D721Med (cell line): ENCODE measurements at regions not wholly inside any gene's neighbourhood (a gene's known extent, or its start where the extent isn't known, plus 50 kb on each side); places are given as distances from the start of the nearest gene placed in this dataset.

ENCODE experiments used
- DNase-seq: peaks from one replicate; pipeline ENCODE4 v3.0.0; 2011; ENCODE audit warnings: low spot score; ENCODE audit not compliant: insufficient read length
- FAIRE-seq: peaks from 2 replicates; lab custom pipeline; 2011; peaks lifted over from hg19 to GRCh38; lab: Jason Lieb, UNC
- CTCF ChIP-seq: IDR thresholded peaks from 2 replicates; pipeline ENCODE4 v1.5.1; 2012; ENCODE audit warnings: mild to moderate bottlenecking, control low read depth; ENCODE audit not compliant: insufficient read depth; ENCODE audit errors: missing control alignments

DNA sequence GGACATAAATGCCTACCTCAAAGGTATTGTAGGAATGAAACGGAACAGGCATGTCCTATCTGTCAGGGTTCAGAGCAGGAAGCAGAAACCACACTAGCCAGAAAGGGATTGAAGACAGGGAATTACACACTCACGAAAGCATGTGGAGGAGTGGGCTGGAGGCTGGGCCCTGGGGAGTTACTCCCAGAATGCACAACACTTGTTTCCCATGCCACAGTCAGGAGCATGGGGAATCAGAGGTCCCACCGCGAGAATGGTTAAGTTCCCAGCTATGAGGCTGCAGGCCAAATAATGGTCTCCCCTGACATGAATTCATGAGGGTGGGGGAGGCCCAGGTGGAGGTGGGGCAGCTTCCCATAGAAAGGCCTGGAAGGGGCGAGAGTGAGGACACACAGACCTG, 212.7 kb downstream of the HERPUD2 start:
- DNase-seq (no peak), FAIRE-seq (no peak)
- TF ChIP-seq CTCF = no peak

GRCh38 chr7:35480806-35481205, 214.1 kb downstream of the HERPUD2 start:
- TF ChIP-seq CTCF = no peak
- DNase-seq = no peak
- FAIRE-seq = no peak

DNA sequence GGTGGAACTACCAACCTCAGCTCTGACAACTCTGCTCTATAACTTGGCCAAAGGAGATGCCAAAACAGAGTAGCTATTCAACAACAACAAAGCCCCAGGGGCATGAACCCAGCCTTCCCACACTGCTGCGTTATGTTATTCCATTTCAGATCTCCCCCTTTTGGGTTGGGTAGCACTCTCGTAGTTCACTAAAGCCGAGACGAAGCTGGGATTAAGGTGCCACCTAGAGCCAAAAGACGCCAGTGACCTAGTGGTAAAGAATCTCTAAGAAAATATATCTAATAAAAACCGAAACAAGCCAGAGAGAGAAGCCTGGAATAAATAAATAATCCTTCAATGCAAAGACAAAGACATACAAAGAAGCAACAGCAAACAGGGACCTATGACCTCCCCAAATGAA, 217.3 kb downstream of the HERPUD2 start:
- DNase-seq (no peak), FAIRE-seq (no peak)
- no peak for TF ChIP-seq CTCF

- no peak for DNase-seq
- no peak for FAIRE-seq
- TF ChIP-seq CTCF = no peak
Observed at GRCh38 chr7:35474100-35474499, 220.2 kb upstream of the TBX20 start.

DNA sequence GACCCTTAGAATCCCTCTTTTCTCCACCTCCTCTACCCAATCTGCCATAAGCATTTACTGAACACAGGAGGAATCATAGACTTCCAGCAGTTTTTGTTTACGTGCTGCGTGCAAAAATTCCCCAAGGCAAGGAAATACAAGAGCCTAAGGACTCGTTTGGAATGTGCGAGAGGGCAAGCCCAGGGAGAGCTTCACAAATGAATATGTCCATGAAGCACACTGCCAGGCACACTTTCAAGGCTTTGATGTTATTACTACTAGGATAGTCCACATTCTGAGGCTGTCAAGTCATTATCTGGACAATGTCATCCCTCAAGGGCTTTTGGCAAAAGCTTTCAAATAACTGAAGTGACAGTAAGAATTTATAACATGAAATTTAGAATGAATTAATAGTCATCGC, 214.7 kb upstream of the TBX20 start:
- FAIRE-seq (no peak), DNase-seq (no peak)
- TF ChIP-seq CTCF = no peak

DNA sequence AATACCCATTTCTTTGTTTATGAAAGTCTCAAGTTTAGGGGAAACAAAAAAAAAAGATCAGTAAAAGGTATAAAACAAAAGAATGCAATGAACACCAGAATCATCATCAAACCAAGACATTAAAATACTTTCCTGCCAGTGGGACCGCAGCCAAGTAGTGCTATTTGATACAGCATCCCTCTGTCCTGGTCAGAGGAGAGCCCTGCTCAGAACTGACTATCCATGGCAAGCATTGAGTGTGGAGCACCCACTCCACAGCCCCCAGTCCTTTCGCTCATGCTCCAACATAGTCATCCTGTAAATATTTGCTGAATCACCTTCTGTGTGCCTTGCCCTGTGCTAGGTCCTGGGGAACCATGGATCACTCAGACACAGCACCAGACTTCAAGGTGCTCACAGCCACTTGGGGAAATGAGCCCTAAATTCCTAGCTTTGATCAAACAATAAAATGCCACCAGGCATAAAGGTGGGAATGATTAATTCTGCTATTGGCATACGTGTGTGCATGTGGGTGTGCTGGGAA, 213.6 kb upstream of the TBX20 start:
- FAIRE-seq = no peak
- no peak for TF ChIP-seq CTCF
- DNase-seq = no peak

- DNase-seq = no peak
- no peak for FAIRE-seq
Observed at GRCh38 chr7:35465791-35466336, 212.0 kb upstream of the TBX20 start.

More at GRCh38 chr7:35465791-35466336, 212.0 kb upstream of the TBX20 start:
- TF ChIP-seq CTCF = no peak
